ENCODE measurements at regions not wholly inside any gene's neighbourhood (a gene's known extent, or its start where the extent isn't known, plus 50 kb on each side); places are given as distances from the start of the nearest gene placed in this dataset.

GRCh38 chr6:19782588-19782987 is 54.6 kb upstream of the ID4 start:
- Mint-ChIP-seq H3K36me3 (ENCODE audit: insufficient read depth) (no peaks in the 10 kb centered on the region), H3K4me3 (no peak overlapping the region), H3K9me3 (no peaks in the 10 kb centered on the region), H3K27me3 (ENCODE audit: low read depth) (no peaks in the 10 kb centered on the region), H3K4me1 (ENCODE audit: low read depth) (no peaks in the 10 kb centered on the region)
- DNase-seq (no peak), ATAC-seq (no peak)
